ENCODE measurements at regions not wholly inside any gene's neighbourhood (a gene's known extent, or its start where the extent isn't known, plus 50 kb on each side); places are given as distances from the start of the nearest gene placed in this dataset.

GRCh38 chr5:18975624-18976023 is 1012.4 kb downstream of the CDH18 start:
- no peaks in the 10 kb centered on the region for H3K79me1 ChIP-seq (ENCODE audit: insufficient read depth, low read depth, low read length, poor library complexity, severe bottlenecking)
- H4K5ac ChIP-seq (ENCODE audit: insufficient read length, low read depth, low read length): no peak overlapping the region
- no peak overlapping the region for H2AFZ ChIP-seq (ENCODE audit: low read length)
- no peaks in the 10 kb centered on the region for H3K79me2 ChIP-seq (ENCODE audit: insufficient read depth, low read length)
- H3K9ac ChIP-seq (ENCODE audit: extremely low read depth, insufficient read length, low read length): no peak overlapping the region
- H2BK12ac ChIP-seq (ENCODE audit: insufficient read length, low read depth, low read length): no peak overlapping the region
- H3K23me2 ChIP-seq (ENCODE audit: insufficient read length, low read depth, low read length, poor library complexity, severe bottlenecking): no peaks in the 10 kb centered on the region
- no peak overlapping the region for H2BK20ac ChIP-seq (ENCODE audit: low read depth, low read length, poor library complexity, severe bottlenecking)
- no peaks in the 10 kb centered on the region for H4K20me1 ChIP-seq (ENCODE audit: control insufficient read depth, insufficient read depth, insufficient read length)
- Mint-ChIP-seq H3K4me3 (no peak overlapping the region), H3K4me1 (peaks cover 4 to 7% of the 10 kb centered on the region in 2 experiments), H3K27me3 (ENCODE audit: low read depth) (no peaks in the 10 kb centered on the region), H3K9me3 (peaks cover 0 to 2% of the 10 kb centered on the region in 2 experiments; a peak in 1 of 5 replicates), H3K27ac (no peak overlapping the region), H3K36me3 (ENCODE audit: insufficient read depth in 1 of 3, low read depth in 3 of 3) (no peaks in the 10 kb centered on the region)
- H2BK120ac ChIP-seq (ENCODE audit: low read depth, low read length, poor library complexity, severe bottlenecking): no peak overlapping the region
- H2BK15ac ChIP-seq (ENCODE audit: low read depth, low read length): no peak overlapping the region
- H4K8ac ChIP-seq (replicated peaks; ENCODE audit: insufficient read length, low read depth, low read length): no peak overlapping the region
- no peak overlapping the region for H3K14ac ChIP-seq (ENCODE audit: insufficient read depth, low read length)
- no peak for DNase-seq
- H3K9me3 ChIP-seq (ENCODE audit: control insufficient read depth, low read depth, low read length): no peaks in the 10 kb centered on the region
- H4K91ac ChIP-seq (ENCODE audit: insufficient read length, low read depth, low read length): no peak overlapping the region
- no peak overlapping the region for H3K23ac ChIP-seq (ENCODE audit: insufficient read length, low read depth, low read length)
- H3K4me2 ChIP-seq (ENCODE audit: insufficient read depth, insufficient read length, low read length): no peak overlapping the region
- TF ChIP-seq CTCF (conservative IDR thresholded peaks at IDR 0.05): no peak
- no peak overlapping the region for H3T11ph ChIP-seq (ENCODE audit: low read length)
- H3K56ac ChIP-seq (ENCODE audit: insufficient read length, low read depth, low read length): no peak overlapping the region
- H2BK5ac ChIP-seq (ENCODE audit: insufficient read length, low read length): no peak overlapping the region
- H2AK5ac ChIP-seq (ENCODE audit: insufficient read length, low read length): no peak overlapping the region
- no peak overlapping the region for H3K18ac ChIP-seq (ENCODE audit: insufficient read length, low read depth, low read length)
- no peak overlapping the region for H3K4ac ChIP-seq (ENCODE audit: low read depth, low read length)
- H3K4me1 ChIP-seq (ENCODE audit: insufficient read depth, low read length): peaks cover 2% of the 10 kb centered on the region; the same call in 1 of the 2 replicates
- WGBS (ENCODE audit: extremely low coverage, insufficient read length, low lambda C conversion rate): no CpG with 5 or more reads among the region's 5 CpGs
- no peaks in the 10 kb centered on the region for H3K27me3 ChIP-seq (ENCODE audit: insufficient read depth, low read length)
- no peak overlapping the region for H3K27ac ChIP-seq (ENCODE audit: insufficient read length, low read depth, low read length)

Data from H9 (cell line).